Esophagus squamous epithelium (tissue), 4 donors: ENCODE measurements at regions not wholly inside any gene's neighbourhood (a gene's known extent, or its start where the extent isn't known, plus 50 kb on each side); places are given as distances from the start of the nearest gene placed in this dataset.

ENCODE experiments used
- POLR2A ChIP-seq, 4 donors: fragments of 450-650 bp; IDR thresholded peaks; one replicate each; pipeline ENCODE4 v1.6.1; 2017; ENCODE audit warnings: antibody characterized with exemption in 4 of 4, mild to moderate bottlenecking in 4 of 4, moderate library complexity in 3 of 4
- TF ChIP-seq, protein P1 (sequence below), 6 experiments: fragments of 450-650 bp in 4 of 6; fragments of 200-600 bp in 2 of 6; sonication (generic) in 2 of 6; IDR thresholded peaks; one replicate each; pipeline ENCODE4 v1.5.1; 2016 to 2019; ENCODE audit warnings: antibody characterized with exemption in 6 of 6, mild to moderate bottlenecking in 4 of 6, moderate library complexity in 4 of 6

DNA sequence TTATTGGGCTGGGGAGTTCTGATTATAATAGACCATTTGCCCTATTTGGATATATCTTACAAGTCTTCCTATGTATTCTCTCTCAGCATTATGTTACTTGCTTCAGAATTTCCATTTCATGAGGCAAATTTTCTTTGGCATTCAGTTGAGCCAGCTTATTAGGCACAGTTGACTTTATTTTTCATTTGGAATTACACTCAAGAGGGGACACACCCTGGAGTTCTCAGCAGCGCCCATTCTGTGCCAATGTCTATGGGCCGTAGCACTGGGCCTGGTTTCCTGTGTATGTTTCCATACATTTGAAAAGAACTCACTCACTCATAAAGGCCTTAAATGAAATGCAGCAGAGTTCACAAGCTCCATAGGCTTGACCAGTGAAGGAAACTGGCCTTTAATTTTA lies 138.5 kb downstream of the KLF12 start:
- TF ChIP-seq, protein P1, sequence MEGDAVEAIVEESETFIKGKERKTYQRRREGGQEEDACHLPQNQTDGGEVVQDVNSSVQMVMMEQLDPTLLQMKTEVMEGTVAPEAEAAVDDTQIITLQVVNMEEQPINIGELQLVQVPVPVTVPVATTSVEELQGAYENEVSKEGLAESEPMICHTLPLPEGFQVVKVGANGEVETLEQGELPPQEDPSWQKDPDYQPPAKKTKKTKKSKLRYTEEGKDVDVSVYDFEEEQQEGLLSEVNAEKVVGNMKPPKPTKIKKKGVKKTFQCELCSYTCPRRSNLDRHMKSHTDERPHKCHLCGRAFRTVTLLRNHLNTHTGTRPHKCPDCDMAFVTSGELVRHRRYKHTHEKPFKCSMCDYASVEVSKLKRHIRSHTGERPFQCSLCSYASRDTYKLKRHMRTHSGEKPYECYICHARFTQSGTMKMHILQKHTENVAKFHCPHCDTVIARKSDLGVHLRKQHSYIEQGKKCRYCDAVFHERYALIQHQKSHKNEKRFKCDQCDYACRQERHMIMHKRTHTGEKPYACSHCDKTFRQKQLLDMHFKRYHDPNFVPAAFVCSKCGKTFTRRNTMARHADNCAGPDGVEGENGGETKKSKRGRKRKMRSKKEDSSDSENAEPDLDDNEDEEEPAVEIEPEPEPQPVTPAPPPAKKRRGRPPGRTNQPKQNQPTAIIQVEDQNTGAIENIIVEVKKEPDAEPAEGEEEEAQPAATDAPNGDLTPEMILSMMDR (IDR thresholded peaks at IDR 0.05): no peak
- no peak for TF ChIP-seq POLR2A (IDR thresholded peaks at IDR 0.05)
